A204.1 (cell line): ENCODE measurements at regions not wholly inside any gene's neighbourhood (a gene's known extent, or its start where the extent isn't known, plus 50 kb on each side); places are given as distances from the start of the nearest gene placed in this dataset.
A peak's percentile ranks its signal among the peaks of the same experiment; 100 is the strongest.
"Not testable (repeated sequence)": the region's sequence is repeated elsewhere in the genome, so short reads cannot be mapped to it uniquely, and the experiment has no call there.

Source experiments
- FAIRE-seq: peaks from 2 replicates; lab custom pipeline; 2012; peaks lifted over from hg19 to GRCh38; lab: Jason Lieb, UNC

- FAIRE-seq = no peak
Observed at GRCh38 chr9:2354856-2355696, 266.5 kb upstream of the VLDLR start.

DNA sequence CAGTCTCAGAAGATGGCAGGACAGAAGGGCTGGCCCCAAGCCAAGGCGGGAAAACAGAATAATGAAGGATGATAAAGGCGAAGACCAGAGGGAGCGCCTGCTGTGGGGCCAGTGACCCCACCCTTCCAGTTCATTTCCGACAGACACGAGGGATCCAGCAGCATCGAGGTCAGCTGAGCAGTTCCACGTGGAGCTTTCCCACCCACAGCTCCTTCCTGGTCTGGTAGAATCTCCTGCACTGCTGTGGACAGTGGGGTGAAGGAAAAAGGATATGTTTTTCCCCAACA lies 265.9 kb upstream of the VLDLR start:
- no peak for FAIRE-seq

GRCh38 chr9:2356041-2356790 lies 265.4 kb upstream of the VLDLR start:
- no peak for FAIRE-seq

GRCh38 chr9:2359891-2360471 lies 261.6 kb upstream of the VLDLR start:
- no peak for FAIRE-seq

DNA sequence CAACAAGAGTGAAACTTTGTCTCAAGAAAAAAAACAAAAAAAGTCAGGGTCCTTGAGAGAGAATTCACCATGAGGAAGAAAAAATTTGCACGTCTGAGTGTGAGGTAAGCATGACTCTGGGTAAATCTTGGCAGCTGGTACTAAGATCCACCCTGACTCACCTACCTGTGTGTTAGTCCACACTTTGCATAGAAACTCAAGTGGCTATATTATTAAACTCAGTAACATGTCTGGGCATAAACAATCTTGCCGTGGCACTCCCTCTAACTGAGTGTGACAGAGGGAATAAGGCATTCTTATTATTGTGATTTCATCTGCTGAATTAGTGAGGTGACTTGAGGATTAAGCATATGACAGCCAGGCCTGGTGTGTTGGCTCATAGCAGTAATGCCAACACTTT lies 259.4 kb upstream of the VLDLR start:
- no peak for FAIRE-seq

DNA sequence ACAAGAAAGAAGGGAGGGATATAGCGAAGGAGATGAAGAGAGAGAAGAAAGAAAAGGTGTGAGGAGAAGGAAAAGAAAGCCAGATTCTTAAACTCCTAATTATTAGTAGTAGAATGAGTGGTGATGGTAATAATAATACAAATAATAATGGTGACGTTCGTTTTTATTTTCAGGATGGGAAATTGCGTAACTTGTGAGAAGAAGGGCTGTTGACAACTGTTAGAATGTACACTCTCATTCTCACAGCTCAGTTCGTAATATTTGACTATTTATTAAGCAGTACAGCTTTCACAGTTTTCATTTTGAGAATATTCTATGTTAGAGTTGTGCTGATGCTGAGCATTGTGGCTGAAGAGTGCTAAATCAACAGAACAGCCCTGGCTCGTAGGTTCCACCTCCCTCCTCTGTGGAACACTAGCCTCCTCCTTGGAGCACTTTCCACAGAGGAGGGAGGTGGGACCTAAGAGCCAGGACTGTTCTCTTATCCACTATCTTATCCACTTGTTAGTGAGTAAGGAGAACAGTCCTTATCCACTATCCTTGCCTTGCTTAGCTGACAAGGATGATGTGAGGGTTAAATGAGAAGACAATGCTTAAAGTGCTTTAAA lies 258.3 kb upstream of the VLDLR start:
- FAIRE-seq = no peak

DNA sequence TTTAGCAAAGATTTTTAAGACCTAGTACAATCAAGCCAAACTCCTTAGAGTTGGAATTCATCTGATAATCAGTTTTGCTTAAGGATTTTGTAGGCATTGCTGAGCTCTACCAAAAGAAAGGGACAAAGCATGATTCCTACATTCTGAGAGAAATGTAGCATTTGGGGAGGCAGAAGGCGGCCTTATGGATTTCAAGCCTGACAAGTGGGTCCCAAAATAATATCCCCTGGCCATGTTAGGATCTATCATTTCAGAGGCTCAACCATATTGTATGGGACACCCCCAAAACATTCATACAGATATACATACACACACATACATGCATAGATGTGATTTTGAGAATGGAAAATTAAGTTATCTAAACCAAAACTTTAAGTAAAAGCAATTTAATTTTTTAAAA lies 257.8 kb upstream of the VLDLR start:
- no peak for FAIRE-seq

DNA sequence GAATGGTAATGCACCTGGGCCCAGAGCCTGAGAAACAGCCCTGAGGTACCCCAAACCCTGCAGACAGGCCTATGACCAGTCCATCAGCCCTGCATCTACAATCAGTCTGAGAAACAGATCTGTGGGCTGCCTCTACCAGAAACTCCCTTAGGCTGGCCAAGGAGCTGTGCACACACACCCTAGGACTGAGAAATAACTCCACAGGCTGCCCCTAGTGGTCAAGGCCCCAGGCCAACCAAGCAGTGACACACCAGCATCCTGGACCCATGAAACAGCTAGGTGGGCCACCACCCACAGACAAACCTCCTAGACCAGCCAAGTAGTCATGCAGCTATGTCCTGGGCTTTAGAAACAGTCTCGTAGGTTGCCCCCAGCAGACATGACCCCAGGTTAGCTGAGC lies 253.6 kb upstream of the VLDLR start:
- no peak for FAIRE-seq

DNA sequence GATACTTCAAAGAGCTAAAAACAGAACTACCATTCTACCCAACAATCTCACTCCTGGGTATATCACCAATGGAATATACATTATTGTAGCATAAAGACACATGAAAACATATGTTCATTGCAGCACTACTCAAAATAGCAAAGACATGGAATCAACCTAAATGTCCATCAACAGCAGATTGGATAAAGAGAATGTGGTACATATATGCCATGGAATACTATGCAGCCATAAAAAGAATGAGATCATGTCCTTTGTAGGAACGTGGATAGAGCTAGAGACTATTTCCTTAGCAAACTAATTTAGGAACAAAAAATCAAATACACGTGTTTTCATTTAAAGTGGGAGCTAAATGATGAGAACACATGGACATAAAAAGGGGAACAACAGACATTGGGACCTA lies 247.9 kb upstream of the VLDLR start:
- no peak for FAIRE-seq

DNA sequence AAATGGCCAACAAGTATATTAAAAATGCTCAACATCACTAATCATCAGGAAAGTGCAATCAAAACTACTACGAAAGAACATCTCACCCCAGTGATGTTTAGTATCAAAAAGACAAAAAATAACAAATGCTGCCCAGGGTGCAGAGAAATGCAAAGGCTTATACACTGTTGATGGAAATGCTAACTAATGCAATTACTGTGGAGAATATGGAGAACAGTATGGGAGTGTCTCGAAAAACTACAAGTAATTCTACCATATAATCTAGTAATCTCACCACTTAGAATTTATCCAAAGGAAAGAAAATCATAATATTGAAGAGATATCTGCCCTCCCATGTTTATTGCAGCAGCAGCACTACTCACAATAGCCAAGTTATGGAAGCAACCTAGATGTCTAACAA lies 246.5 kb upstream of the VLDLR start:
- FAIRE-seq = no peak

DNA sequence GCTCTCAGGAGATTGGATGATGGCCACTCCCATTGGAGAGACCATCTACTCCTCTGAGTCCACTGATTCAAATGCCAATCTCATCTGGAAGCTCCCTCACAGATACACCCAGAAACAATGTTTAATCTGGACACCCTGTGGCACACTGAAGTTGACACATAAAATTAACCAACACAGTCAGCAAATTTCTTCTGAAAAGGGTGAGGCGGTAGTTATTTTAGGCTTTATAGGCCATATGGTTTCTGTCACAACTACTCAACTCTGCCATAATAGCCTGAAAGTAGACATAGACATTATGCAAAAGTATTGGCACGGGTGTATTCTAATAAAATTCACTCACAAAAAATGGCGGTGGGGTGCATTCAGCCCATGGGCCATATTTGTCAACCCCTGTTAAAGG lies 244.5 kb upstream of the VLDLR start:
- FAIRE-seq = no peak

GRCh38 chr9:2377834-2378233 lies 243.8 kb upstream of the VLDLR start:
- FAIRE-seq = no peak

- FAIRE-seq = no peak
Observed at GRCh38 chr9:2378266-2378665, 243.3 kb upstream of the VLDLR start.

DNA sequence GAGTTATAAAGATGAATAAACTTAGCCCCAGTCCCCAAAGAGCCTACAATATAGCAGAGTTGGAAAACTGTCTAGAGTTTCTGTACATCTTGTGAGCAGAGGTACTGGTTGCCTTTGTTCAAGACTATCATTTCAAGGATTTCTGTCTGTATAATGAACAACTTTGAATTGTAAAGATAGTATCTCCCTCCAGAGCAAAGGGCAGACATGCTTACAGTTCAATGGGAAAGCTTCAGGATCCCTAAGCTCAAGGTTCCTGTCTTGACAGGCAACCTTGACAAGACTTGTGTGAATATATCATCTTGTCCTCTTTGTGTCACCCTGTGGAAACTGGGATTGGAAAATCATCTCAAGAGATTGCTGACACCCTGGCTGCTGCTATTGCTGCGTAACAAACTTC lies 242.8 kb upstream of the VLDLR start:
- no peak for FAIRE-seq

- no peak for FAIRE-seq
Observed at GRCh38 chr9:2384741-2385140, 236.8 kb upstream of the VLDLR start.

DNA sequence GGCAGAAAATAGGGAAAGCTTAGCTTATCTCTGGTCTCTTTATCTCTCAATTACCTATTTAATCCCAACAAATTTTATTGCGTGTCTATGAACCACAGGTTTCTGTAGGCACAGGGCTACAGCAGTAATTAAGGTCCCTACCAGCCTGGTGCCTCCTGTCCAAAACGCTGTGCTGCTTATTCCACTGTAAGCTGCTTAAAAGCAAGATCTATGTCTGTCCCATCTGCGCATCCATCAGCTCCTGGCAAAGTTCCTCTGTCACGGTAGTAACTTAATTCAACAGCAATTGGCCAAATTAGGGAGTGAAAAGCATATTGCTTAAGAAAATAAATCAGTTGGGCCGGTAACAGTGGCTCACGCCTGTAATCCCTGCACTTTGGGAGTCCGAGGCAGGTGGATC lies 235.8 kb upstream of the VLDLR start:
- FAIRE-seq = no peak

DNA sequence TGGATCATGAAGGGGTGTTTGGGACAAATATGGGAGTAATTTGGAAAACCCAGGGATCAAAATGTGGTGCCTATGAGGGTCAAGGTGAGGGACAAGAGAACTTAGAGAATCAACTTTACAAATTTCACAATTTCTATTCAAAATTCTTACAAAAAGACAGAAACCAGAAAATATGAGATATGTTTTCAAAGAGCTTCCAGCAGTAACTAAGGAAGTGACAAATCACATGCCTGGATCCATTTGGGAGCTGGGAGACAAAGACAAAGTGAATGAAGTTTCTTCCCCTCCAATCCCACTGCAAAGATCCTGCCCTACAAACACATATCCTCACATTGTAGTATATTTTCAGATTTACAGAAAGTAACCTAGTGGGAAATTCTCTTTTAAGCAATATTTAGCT lies 235.0 kb upstream of the VLDLR start:
- no peak for FAIRE-seq

GRCh38 chr9:2387166-2387565 lies 234.4 kb upstream of the VLDLR start:
- no peak for FAIRE-seq

DNA sequence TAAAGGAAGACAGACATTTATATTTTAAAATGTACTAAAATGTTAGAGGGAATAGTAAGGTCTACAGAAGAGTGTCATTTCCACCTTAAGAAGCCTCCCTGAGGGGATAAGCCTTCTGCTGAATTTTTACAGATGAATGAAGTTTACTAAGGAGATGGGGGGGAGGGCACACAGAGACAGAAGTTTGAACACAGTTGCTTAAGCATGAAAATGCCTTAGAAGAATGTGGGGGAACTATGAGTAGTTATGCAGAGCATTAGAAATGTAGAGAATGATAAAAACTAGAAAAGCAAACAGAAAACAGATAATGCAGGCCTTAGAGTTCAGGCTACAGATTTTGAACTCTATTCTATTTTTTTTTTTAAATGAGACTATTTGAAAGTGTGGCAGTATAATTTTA lies 232.2 kb upstream of the VLDLR start:
- FAIRE-seq = no peak

DNA sequence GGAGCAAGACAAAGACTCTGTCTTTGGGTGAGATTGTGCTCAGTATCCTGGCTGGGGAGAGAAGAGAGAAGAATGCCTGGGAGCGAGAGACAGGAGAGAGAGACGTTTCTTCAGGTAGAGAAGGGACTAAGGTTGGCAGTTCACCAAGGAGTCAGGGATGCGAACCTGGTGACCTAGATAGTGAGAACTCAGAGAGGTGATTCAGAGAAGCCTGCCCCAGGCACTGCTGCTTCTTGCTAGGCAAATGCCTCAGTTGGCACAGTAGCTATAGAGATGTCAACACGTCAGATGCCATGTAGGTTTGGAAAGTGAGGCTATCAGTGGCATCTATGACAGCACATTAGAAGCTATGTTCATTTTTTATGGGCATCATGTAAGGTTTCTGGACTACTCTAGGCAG lies 231.6 kb upstream of the VLDLR start:
- FAIRE-seq = no peak

GRCh38 chr9:2391509-2392132 lies 230.0 kb upstream of the VLDLR start:
- not testable (repeated sequence) for FAIRE-seq

- peak; percentile 57 for FAIRE-seq
Observed at GRCh38 chr9:2394087-2394741, 227.4 kb upstream of the VLDLR start.
